Astrocyte (in vitro differentiated cells and primary cell): ENCODE measurements at regions not wholly inside any gene's neighbourhood (a gene's known extent, or its start where the extent isn't known, plus 50 kb on each side); places are given as distances from the start of the nearest gene placed in this dataset.

Experiments used
- DNase-seq: peaks from one replicate; pipeline ENCODE4 v3.0.0-alpha.2; 2010; ENCODE audit warnings: low read depth
- FAIRE-seq: peaks from 2 replicates; lab custom pipeline; 2011; peaks lifted over from hg19 to GRCh38; lab: Jason Lieb, UNC
- H2AFZ ChIP-seq: 2 replicates; pipeline ENCODE4 v1.6.0; 2012; ENCODE audit warnings: low read depth, low read length, inconsistent platforms
- H3K27ac ChIP-seq: 2 replicates; pipeline ENCODE4 v1.5.1; 2011; ENCODE audit warnings: low read depth, low read length, inconsistent platforms
- H3K27me3 ChIP-seq: 2 replicates; pipeline ENCODE4 v1.6.0; 2011; ENCODE audit warnings: low read length, inconsistent platforms; ENCODE audit not compliant: insufficient read depth
- H3K36me3 ChIP-seq: 2 replicates; pipeline ENCODE4 v1.5.1; 2011; ENCODE audit warnings: low read length, inconsistent platforms; ENCODE audit not compliant: insufficient read depth
- H3K4me1 ChIP-seq: 2 replicates; pipeline ENCODE4 v1.5.1; 2011; ENCODE audit warnings: low read length, inconsistent platforms; ENCODE audit not compliant: insufficient read depth
- H3K4me2 ChIP-seq: 2 replicates; pipeline ENCODE4 v1.6.0; 2012; ENCODE audit warnings: low read length, inconsistent platforms
- H3K4me3 ChIP-seq: 2 replicates; pipeline ENCODE4 v1.5.1; 2011; ENCODE audit warnings: low read depth, mild to moderate bottlenecking, low read length, inconsistent platforms; ENCODE audit not compliant: insufficient read depth
- H3K79me2 ChIP-seq: 2 replicates; pipeline ENCODE4 v1.6.0; 2012; ENCODE audit warnings: mild to moderate bottlenecking, low read length, inconsistent platforms; ENCODE audit not compliant: insufficient read depth
- H3K9ac ChIP-seq: 2 replicates; pipeline ENCODE4 v1.6.0; 2012; ENCODE audit warnings: mild to moderate bottlenecking, low read length, inconsistent platforms
- H3K9me3 ChIP-seq: 2 replicates; pipeline ENCODE4 v1.5.1; 2012; ENCODE audit warnings: low read depth, mild to moderate bottlenecking, low read length, inconsistent platforms; ENCODE audit not compliant: insufficient read depth
- H4K20me1 ChIP-seq: 2 replicates; pipeline ENCODE4 v1.6.0; 2012; ENCODE audit warnings: low read length, inconsistent platforms; ENCODE audit not compliant: insufficient read depth
- H3K27ac Mint-ChIP-seq: one replicate; pipeline ENCODE4 v1.8.0; 2021; ENCODE audit warnings: mild to moderate bottlenecking, mixed read lengths; ENCODE audit not compliant: unreplicated experiment
- H3K27me3 Mint-ChIP-seq: one replicate; pipeline ENCODE4 v1.8.0; 2021; ENCODE audit warnings: low read depth, mixed read lengths; ENCODE audit not compliant: unreplicated experiment
- H3K36me3 Mint-ChIP-seq: one replicate; pipeline ENCODE4 v1.8.0; 2021; ENCODE audit warnings: low read depth, mixed read lengths; ENCODE audit not compliant: unreplicated experiment
- H3K4me1 Mint-ChIP-seq: one replicate; pipeline ENCODE4 v1.8.0; 2021; ENCODE audit warnings: low read depth, mixed read lengths; ENCODE audit not compliant: unreplicated experiment
- H3K4me3 Mint-ChIP-seq: one replicate; pipeline ENCODE4 v1.8.0; 2021; ENCODE audit warnings: mild to moderate bottlenecking, moderate library complexity, mixed read lengths; ENCODE audit not compliant: unreplicated experiment
- H3K9me3 Mint-ChIP-seq: one replicate; pipeline ENCODE4 v1.8.0; 2021; ENCODE audit warnings: mild to moderate bottlenecking, mixed read lengths; ENCODE audit not compliant: unreplicated experiment
- EZH2 ChIP-seq: IDR thresholded peaks from 2 replicates; pipeline ENCODE4 v1.6.1; 2012; ENCODE audit warnings: mild to moderate bottlenecking, low read length, inconsistent platforms; ENCODE audit not compliant: insufficient read depth
- TF ChIP-seq, protein P1 (sequence below): IDR thresholded peaks from 2 replicates; pipeline ENCODE4 v1.5.1; 2011; ENCODE audit warnings: low read depth, mild to moderate bottlenecking, inconsistent platforms, low read length, moderate library complexity; ENCODE audit not compliant: insufficient read depth

DNA sequence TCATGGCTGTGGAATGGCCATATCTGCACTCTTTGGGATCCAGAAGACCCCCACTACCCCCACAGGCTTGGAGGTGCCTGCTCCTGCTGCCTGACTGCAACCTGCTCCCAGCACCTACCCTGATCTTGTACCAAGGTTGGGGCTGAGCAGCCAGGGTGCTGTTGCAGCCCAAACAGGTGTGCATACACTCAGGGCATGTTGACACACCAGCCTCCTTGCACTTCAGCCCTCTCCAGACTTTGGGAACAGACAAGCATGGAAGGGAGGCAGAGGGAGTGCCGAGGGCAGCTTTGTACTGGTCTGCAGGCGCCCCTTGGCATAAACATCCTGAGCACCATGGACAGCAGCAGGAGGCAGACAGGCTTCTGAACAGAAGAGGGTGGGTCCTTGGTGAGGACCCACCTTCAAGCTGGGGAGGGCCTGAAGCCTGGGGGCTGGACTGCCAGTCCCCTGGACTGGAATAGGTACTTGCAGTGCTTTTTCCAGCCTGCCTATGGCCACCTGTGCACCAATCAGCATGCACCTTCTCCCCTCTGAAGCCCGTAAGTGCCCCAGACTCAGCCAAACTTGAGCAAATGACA lies 1675.8 kb downstream of the HACE1 start:
- H3K36me3 Mint-ChIP-seq = no peaks in the 10 kb centered on the region
- DNase-seq (no peak), FAIRE-seq (no peak)
- no peak overlapping the region for H3K4me3 Mint-ChIP-seq
- Histone ChIP-seq H3K27ac (no peak overlapping the region), H3K4me2 (no peak overlapping the region), H3K9me3 (no peaks in the 10 kb centered on the region), H3K27me3 (no peaks in the 10 kb centered on the region), H3K9ac (no peak overlapping the region), H3K4me1 (no peaks in the 10 kb centered on the region), H3K79me2 (no peaks in the 10 kb centered on the region), H3K36me3 (no peaks in the 10 kb centered on the region), H2AFZ (no peak overlapping the region), H4K20me1 (no peaks in the 10 kb centered on the region), H3K4me3 (no peak overlapping the region)
- H3K27me3 Mint-ChIP-seq = no peaks in the 10 kb centered on the region
- no peaks in the 10 kb centered on the region for H3K4me1 Mint-ChIP-seq
- no peak overlapping the region for H3K27ac Mint-ChIP-seq
- no peaks in the 10 kb centered on the region for H3K9me3 Mint-ChIP-seq
- no peak for TF ChIP-seq EZH2
- TF ChIP-seq, protein P1, sequence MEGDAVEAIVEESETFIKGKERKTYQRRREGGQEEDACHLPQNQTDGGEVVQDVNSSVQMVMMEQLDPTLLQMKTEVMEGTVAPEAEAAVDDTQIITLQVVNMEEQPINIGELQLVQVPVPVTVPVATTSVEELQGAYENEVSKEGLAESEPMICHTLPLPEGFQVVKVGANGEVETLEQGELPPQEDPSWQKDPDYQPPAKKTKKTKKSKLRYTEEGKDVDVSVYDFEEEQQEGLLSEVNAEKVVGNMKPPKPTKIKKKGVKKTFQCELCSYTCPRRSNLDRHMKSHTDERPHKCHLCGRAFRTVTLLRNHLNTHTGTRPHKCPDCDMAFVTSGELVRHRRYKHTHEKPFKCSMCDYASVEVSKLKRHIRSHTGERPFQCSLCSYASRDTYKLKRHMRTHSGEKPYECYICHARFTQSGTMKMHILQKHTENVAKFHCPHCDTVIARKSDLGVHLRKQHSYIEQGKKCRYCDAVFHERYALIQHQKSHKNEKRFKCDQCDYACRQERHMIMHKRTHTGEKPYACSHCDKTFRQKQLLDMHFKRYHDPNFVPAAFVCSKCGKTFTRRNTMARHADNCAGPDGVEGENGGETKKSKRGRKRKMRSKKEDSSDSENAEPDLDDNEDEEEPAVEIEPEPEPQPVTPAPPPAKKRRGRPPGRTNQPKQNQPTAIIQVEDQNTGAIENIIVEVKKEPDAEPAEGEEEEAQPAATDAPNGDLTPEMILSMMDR = no peak

- DNase-seq (no peak), FAIRE-seq (no peak)
- Mint-ChIP-seq H3K4me3 (no peak overlapping the region), H3K27ac (no peak overlapping the region), H3K4me1 (no peaks in the 10 kb centered on the region), H3K9me3 (no peaks in the 10 kb centered on the region), H3K36me3 (no peaks in the 10 kb centered on the region), H3K27me3 (no peaks in the 10 kb centered on the region)
- no peaks in the 10 kb centered on the region for H4K20me1 ChIP-seq
- no peaks in the 10 kb centered on the region for H3K4me1 ChIP-seq
- no peak overlapping the region for H3K27ac ChIP-seq
- no peaks in the 10 kb centered on the region for H3K9me3 ChIP-seq
- H3K79me2 ChIP-seq = no peaks in the 10 kb centered on the region
- no peak overlapping the region for H2AFZ ChIP-seq
- H3K36me3 ChIP-seq = no peaks in the 10 kb centered on the region
- no peak overlapping the region for H3K4me2 ChIP-seq
- no peak overlapping the region for H3K9ac ChIP-seq
- TF ChIP-seq, protein P1 = no peak
- no peak for TF ChIP-seq EZH2
- no peak overlapping the region for H3K4me3 ChIP-seq
- no peaks in the 10 kb centered on the region for H3K27me3 ChIP-seq
Measured at GRCh38 chr6:103178193-103178592, 1681.5 kb downstream of the HACE1 start.

DNA sequence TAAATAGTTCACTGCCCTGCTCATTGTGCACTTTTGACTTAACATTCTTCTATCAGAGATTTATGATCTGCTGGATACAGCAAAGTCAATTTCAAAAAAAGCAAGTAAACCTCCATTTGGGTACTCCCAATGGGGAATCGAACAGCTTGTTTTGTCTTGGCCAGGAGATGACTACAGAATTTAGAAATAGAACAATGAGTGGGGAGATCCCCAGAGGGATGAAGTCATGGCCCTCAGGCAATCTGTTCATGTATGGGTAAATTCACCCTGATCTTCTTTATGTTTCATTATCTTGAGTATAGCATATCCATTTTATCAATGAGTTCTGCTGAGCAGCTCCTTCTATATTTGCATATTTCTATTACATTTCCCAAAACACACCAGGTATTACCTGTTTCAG lies 1681.9 kb downstream of the HACE1 start:
- Mint-ChIP-seq H3K36me3 (no peaks in the 10 kb centered on the region), H3K4me3 (no peak overlapping the region), H3K9me3 (no peaks in the 10 kb centered on the region), H3K27me3 (no peaks in the 10 kb centered on the region), H3K4me1 (no peaks in the 10 kb centered on the region), H3K27ac (no peak overlapping the region)
- no peak for DNase-seq
- H3K36me3 ChIP-seq = no peaks in the 10 kb centered on the region
- FAIRE-seq = no peak
- H3K4me1 ChIP-seq = no peaks in the 10 kb centered on the region
- no peak overlapping the region for H2AFZ ChIP-seq
- no peaks in the 10 kb centered on the region for H4K20me1 ChIP-seq
- H3K27me3 ChIP-seq = no peaks in the 10 kb centered on the region
- H3K9me3 ChIP-seq = no peaks in the 10 kb centered on the region
- TF ChIP-seq, protein P1 = no peak
- TF ChIP-seq EZH2 = no peak
- no peak overlapping the region for H3K4me3 ChIP-seq
- H3K27ac ChIP-seq = no peak overlapping the region
- no peak overlapping the region for H3K4me2 ChIP-seq
- H3K79me2 ChIP-seq = no peaks in the 10 kb centered on the region
- H3K9ac ChIP-seq = no peak overlapping the region
